Activated naive CD4-positive, alpha-beta T cell treated with anti-CD3 and anti-CD28 coated beads, Interleukin-2, amount 50 U/mL, for 16 hours (primary cell): ENCODE measurements at regions not wholly inside any gene's neighbourhood (a gene's known extent, or its start where the extent isn't known, plus 50 kb on each side); places are given as distances from the start of the nearest gene placed in this dataset.
"Not testable (repeated sequence)": the region's sequence is repeated elsewhere in the genome, so short reads cannot be mapped to it uniquely, and the experiment has no call there.

Source experiments
- DNase-seq: peaks from one replicate; pipeline ENCODE4 v3.0.0-alpha.2; 2020

DNA sequence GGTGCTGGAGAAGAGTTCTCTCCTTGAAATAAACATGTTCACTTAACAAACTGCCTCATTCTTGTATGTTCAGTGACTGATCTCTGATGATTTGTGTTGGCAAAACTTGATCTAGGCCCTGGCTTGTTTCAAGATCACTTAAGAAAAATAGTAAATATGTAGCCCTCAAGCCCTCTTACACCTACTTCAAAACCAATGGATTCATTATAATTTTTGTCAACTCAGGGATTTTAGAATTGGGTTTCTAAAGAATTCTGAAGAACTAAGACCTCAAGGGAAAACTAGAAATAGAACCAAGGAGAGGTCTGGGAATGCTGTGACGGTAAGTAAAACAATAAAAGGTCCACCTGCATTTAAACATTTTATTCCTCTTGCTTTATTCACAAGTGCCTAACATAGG is 1731.6 kb upstream of the CELF4 start:
- DNase-seq, result no peak

DNA sequence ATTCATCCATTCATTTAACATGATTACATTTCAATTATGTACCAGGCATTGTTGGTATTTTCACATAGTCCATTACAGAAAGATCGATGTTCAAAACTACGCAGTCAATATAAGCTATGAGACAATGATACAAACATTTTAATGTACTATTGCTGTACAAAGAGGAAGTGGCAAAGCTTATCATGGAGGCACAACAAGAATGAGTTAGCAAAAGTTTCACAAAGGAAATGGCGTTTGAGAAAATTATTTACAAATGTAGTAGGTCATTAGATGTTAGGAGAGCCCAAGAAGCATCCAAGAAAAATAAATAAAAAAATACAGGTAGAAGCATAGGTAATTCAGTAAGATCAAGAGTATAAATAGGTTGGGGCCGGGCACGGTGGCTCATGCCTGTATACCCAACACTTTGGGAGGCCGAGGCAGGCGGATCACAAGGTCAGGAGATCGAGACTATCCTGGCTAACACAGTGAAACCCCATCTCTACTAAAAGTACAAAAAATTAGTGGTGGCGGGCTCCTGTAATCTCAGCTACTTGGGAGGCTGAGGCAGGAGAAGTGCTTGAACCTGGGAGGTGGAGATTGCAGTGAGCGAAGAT is 1730.8 kb upstream of the CELF4 start:
- no peak for DNase-seq

GRCh38 chr18:39276764-39277163 is 1711.2 kb upstream of the CELF4 start:
- DNase-seq, result no peak

DNA sequence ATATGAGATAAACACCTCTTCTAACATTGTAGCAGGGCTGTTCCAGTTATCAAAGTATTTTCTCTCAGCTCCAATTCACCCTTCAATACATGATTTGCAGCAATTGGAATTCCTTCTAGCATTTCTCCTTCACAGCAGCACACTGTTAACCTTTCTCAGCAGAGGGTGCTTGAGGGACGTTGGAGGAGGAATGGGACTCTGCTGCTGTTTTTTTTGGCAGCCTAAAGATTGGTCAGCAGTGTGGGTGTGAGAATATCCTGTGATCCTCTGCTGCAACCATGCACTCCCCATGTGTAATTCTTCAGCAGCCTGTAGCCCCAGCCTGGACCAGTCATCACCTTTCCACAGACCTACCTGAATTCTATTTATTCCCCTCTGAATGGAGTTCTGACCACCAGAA is 1708.9 kb upstream of the CELF4 start:
- DNase-seq, result no peak

DNA sequence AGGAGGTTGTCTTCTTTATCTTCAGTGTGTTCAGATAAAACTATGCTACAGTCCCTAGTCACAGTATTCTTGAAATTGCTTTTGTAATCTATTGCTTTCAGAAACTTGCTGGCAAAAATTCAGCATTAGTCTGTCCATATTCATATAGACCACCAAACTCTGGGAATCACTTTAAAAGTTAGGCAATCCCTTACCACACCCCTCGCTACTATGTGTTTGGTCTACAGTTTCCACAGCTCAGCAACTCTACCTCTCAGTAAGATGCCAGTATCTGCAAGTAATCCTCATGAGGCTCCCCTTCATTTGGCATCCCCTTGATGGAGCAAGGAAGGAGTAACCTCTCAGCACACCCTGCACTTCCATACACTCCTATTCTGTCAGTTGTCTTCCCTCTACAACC is 1706.6 kb upstream of the CELF4 start:
- DNase-seq, result no peak

GRCh38 chr18:39271654-39272053 is 1706.1 kb upstream of the CELF4 start:
- no peak for DNase-seq

GRCh38 chr18:39260565-39260964 is 1695.0 kb upstream of the CELF4 start:
- no peak for DNase-seq

GRCh38 chr18:39259736-39260135 is 1694.1 kb upstream of the CELF4 start:
- DNase-seq, result no peak

DNA sequence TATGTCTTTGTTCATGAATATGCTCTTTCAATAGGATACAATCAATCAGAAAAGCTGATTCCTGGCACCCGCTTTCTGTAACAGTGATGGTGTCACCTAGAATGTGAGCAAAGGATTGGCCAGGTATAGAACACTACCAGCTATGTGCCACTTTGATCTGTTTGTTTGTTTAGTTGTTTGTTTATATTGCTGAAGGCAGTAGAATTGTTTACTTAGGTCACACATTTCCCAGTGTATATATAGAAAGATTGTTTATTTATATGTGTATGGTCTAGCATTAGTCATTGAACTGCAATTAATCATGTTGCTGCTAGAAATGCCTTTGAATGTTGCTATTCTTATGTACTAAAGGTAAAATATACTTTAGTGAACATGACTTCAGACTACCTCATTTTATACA is 1678.6 kb upstream of the CELF4 start:
- DNase-seq, result no peak

DNA sequence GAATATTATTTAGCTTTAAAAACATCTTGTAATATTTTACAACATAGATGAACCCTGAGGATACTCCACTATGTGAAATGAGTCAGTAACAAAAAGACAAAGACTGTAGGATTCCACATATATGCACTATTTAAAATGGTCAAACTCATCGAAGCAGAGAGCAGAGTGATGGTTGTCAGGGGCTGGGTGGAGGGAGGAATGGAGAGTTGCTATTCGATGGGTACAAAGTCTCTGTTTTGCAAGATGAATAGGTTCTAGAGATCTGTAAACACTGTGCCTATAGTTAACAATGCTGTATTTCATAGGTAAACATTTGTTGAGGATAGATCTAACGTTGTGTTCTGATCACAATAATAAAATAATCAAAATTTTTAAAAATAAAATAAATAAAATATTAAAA is 1675.9 kb upstream of the CELF4 start:
- no peak for DNase-seq

DNA sequence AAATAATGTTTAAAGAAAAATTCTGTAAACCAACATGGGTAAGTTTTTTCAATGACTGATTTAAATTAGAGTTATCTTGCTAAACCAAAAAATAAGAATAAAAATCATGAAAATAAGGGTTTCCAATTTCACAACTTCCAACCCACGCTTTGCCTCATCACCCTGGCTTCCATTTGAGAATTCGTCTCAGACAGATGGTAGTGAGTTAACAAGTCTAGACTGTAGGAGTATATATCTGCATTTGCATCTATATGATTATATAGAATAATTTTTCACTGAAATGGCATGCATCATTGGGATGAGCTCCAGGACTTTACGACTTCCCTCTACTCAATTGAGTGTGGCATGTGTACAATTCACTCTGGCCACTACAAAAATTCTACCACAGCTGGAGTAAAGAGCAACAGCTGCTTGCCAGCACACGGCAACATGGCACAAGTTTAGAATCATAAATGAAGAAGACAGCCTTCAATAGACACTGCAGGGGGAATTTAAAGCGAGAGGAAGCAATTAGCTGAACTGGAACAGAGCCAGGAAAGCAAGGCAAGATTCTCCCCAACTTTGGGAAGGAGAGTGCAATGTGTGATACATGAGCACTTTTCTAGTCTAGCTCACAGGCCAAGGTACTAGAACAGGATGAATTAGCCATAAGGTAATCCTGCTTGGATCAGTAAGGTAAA is 1673.5 kb upstream of the CELF4 start:
- DNase-seq, result no peak

DNA sequence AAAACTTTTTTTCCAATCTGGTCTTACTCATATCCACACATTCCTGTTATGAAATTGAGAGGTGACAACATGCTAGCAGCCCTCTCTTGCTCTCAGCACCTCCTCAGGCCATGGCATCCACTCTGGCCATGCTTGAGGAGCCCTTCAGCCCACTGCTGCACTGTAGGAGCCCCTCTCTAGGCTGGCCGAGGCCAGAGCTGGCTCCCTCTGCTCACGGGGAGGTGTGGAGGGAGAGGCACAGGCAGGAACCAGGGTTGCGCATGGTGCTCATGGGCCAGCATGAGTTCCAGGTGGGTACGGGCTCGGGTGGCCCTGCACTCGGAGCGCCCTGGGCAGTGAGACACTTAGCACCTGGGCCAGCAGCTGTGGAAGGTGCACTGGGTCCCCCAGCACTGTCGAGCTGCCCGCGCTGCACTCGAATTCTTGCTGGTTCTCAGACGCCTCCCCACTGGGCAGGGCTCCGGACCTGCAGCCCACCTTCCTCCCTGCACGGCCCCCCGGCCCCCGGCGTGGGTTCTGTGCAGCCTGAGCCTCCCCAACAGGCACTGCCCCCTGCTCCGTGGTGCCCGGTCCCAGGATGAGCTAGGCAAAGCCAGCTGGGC is 1669.6 kb upstream of the CELF4 start:
- no peak for DNase-seq

DNA sequence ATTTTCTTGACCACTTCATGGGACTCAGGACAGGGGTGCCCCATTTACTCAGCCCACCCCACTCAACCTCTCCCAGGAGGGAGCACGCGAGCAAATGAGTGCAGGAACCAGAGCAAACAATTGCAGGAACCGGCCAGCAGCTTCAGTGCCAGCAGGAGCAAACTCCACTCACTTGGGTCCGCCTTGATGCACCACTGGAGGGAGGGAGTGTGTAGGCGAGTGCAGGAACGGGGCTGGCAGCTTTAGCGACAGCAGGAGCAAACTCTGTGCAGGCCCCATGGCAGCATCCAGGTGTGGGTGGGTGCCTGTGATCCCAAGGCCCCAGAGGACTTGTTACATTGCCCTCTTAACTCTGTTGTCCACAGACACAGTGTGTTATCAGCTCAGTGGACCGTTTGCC is 1667.3 kb upstream of the CELF4 start:
- DNase-seq, result no peak

DNA sequence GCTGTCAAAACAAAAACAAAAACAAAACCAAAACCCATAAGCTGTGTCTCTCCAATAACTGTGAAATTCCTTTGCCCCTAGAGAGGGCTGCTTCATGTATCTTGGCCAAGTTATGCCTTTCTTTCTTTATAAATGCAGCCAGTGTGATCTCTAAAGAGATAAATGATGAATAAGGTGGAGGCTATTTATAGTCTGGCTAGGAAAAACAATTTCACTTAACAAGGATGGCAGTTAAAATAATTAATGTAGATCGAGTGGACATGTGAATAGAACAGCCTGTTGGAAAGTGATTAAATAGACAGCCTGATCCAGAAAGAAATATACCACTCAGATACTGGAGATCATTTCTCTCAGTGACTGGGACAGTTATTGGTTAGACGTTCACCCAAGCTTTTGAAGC is 1666.9 kb upstream of the CELF4 start:
- DNase-seq, result no peak

DNA sequence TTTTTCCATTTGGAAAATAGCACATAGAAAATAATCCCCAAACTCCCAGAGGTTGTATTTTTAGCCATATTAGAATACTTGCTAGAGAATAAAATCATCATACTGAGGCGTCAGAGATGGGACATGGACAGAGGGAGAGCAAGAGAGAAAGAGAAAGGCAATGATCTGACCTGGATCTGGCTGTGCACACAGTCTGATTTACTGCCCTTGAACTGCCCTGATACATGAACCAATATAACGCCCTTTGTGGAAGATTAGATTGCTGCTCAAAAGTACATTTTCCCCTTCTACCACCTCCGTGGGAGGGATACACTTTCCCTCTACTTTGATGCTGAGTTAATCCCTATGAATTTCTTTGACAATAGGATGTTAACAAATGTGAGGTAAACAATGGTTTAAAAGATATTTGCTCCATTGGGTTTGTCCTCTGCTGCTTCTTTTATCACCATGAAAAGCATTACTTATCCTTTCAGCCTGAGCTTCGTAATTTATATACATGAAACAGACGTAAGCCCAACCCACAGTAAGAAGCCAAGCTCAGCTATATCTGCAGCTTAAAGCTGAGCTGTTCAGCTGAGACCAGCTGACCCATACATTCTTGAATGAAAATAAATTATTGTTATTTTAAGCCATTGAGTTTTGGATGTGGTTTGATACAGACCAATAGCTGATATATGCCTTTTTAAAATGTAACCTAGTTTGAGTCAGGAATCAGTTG is 1664.6 kb upstream of the CELF4 start:
- no peak for DNase-seq

DNA sequence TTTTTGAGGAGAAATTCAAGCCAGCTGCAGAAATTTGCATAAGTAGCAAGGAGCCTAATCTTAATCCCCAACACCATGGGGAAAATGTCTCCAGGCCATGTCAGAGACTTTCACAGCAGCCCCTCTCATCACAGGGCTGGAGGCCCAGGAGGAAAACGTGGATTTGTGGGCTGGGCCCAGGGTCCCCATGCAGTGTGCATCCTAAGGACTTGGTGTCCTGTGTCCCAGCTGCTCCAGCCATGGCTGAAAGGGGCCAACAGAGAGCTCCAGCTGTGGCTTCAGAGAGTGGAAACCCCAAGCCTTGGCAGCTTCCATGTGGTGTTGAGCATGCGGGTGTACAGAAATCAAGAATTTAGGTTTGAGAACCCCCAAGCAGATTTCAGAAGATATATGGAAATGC is 1662.2 kb upstream of the CELF4 start:
- DNase-seq, result not testable (repeated sequence)

DNA sequence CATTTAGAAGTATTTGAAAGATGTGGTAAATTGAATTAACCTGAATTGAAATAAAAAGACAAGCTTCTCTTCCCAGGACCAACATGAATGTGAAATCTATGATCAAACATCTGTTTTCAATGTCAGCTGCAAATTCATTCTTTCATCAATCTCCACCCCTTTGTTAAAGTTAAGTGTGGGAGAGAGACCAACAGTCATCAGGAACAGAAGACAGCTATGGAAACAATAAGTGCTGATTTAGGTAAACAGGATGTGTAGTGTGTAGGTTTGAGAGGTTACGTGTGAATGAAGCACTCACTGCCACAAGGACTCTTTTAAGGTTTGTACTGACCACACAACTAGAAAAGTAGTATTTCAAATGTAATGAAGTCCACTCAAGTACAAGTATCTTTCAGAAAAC is 1659.8 kb upstream of the CELF4 start:
- DNase-seq, result no peak

DNA sequence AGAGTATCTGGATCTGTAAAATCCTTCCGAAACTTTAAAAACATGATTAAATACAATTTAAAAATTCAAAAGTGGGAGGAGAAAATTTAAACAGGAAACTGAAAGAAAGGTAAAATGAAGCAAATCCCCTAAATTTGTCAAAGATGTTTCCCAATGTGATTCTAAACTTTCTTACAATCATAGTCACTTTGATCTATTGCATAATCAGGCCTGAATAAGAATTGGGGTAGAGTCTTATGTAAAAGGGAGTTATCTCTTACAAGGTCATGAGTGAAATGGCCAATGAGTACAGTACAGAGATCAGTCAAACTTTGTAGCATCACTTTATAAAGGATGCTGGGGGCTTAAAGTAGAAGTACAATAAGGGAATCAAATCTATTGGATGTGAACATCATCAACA is 1657.7 kb upstream of the CELF4 start:
- DNase-seq, result no peak

GRCh38 chr18:39215920-39216319 is 1650.3 kb upstream of the CELF4 start:
- DNase-seq, result no peak

DNA sequence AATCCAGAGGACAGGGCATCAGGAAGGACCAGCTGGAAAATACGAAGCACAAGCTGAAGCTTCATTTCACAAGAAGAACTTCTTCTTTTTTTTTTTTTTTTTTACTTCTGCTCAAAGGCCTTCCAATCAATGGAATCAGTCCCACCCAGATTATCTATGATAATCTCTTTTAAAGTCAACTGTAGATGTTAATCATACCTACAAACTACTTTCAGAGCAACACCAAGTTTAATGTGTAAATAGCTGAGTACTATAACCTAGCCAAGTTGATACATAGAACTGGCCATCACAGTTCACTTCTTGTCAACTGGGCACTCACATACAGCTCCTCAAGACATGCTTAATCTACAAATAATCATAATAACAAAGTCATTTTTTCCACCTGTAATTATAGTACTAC is 1645.9 kb upstream of the CELF4 start:
- DNase-seq, result no peak

GRCh38 chr18:39209173-39209572 is 1643.6 kb upstream of the CELF4 start:
- DNase-seq, result no peak

GRCh38 chr18:39208729-39209128 is 1643.1 kb upstream of the CELF4 start:
- no peak for DNase-seq

GRCh38 chr18:39208190-39208589 is 1642.6 kb upstream of the CELF4 start:
- DNase-seq, result no peak
